ENCODE measurements at regions not wholly inside any gene's neighbourhood (a gene's known extent, or its start where the extent isn't known, plus 50 kb on each side); places are given as distances from the start of the nearest gene placed in this dataset.

- TF ChIP-seq FOXJ3 (CRISPR knock-in tag; IDR thresholded peaks at IDR 0.05; ENCODE audit: borderline replicate concordance): no peak
- TF ChIP-seq NFE2L1 (CRISPR knock-in tag; IDR thresholded peaks at IDR 0.05): no peak
- TF ChIP-seq, protein P1, sequence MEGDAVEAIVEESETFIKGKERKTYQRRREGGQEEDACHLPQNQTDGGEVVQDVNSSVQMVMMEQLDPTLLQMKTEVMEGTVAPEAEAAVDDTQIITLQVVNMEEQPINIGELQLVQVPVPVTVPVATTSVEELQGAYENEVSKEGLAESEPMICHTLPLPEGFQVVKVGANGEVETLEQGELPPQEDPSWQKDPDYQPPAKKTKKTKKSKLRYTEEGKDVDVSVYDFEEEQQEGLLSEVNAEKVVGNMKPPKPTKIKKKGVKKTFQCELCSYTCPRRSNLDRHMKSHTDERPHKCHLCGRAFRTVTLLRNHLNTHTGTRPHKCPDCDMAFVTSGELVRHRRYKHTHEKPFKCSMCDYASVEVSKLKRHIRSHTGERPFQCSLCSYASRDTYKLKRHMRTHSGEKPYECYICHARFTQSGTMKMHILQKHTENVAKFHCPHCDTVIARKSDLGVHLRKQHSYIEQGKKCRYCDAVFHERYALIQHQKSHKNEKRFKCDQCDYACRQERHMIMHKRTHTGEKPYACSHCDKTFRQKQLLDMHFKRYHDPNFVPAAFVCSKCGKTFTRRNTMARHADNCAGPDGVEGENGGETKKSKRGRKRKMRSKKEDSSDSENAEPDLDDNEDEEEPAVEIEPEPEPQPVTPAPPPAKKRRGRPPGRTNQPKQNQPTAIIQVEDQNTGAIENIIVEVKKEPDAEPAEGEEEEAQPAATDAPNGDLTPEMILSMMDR (IDR thresholded peaks at IDR 0.05): no peak
- TF ChIP-seq, protein P2, sequence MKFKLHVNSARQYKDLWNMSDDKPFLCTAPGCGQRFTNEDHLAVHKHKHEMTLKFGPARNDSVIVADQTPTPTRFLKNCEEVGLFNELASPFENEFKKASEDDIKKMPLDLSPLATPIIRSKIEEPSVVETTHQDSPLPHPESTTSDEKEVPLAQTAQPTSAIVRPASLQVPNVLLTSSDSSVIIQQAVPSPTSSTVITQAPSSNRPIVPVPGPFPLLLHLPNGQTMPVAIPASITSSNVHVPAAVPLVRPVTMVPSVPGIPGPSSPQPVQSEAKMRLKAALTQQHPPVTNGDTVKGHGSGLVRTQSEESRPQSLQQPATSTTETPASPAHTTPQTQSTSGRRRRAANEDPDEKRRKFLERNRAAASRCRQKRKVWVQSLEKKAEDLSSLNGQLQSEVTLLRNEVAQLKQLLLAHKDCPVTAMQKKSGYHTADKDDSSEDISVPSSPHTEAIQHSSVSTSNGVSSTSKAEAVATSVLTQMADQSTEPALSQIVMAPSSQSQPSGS (CRISPR knock-in tag; IDR thresholded peaks at IDR 0.05; ENCODE audit: borderline replicate concordance, low read depth): no peak
- TF ChIP-seq MAX (CRISPR knock-in tag; IDR thresholded peaks at IDR 0.05): no peak
- TF ChIP-seq ELF4 (CRISPR knock-in tag; IDR thresholded peaks at IDR 0.05; ENCODE audit: low read depth): no peak
- TF ChIP-seq NFYB (CRISPR knock-in tag; conservative IDR thresholded peaks at IDR 0.05; ENCODE audit: low read depth): no peak
- TF ChIP-seq ATF3 (CRISPR knock-in tag; conservative IDR thresholded peaks at IDR 0.05): no peak
- TF ChIP-seq NR2C2 (CRISPR knock-in tag; IDR thresholded peaks at IDR 0.05): no peak
- TF ChIP-seq PREB (CRISPR knock-in tag; IDR thresholded peaks at IDR 0.05; ENCODE audit: borderline replicate concordance): no peak
- TF ChIP-seq, protein P3, sequence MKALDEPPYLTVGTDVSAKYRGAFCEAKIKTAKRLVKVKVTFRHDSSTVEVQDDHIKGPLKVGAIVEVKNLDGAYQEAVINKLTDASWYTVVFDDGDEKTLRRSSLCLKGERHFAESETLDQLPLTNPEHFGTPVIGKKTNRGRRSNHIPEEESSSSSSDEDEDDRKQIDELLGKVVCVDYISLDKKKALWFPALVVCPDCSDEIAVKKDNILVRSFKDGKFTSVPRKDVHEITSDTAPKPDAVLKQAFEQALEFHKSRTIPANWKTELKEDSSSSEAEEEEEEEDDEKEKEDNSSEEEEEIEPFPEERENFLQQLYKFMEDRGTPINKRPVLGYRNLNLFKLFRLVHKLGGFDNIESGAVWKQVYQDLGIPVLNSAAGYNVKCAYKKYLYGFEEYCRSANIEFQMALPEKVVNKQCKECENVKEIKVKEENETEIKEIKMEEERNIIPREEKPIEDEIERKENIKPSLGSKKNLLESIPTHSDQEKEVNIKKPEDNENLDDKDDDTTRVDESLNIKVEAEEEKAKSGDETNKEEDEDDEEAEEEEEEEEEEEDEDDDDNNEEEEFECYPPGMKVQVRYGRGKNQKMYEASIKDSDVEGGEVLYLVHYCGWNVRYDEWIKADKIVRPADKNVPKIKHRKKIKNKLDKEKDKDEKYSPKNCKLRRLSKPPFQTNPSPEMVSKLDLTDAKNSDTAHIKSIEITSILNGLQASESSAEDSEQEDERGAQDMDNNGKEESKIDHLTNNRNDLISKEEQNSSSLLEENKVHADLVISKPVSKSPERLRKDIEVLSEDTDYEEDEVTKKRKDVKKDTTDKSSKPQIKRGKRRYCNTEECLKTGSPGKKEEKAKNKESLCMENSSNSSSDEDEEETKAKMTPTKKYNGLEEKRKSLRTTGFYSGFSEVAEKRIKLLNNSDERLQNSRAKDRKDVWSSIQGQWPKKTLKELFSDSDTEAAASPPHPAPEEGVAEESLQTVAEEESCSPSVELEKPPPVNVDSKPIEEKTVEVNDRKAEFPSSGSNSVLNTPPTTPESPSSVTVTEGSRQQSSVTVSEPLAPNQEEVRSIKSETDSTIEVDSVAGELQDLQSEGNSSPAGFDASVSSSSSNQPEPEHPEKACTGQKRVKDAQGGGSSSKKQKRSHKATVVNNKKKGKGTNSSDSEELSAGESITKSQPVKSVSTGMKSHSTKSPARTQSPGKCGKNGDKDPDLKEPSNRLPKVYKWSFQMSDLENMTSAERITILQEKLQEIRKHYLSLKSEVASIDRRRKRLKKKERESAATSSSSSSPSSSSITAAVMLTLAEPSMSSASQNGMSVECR (CRISPR knock-in tag; IDR thresholded peaks at IDR 0.05; ENCODE audit: borderline replicate concordance): no peak
- no peak for TF ChIP-seq CREB1 (CRISPR knock-in tag; IDR thresholded peaks at IDR 0.05)
- TF ChIP-seq NR3C1 (CRISPR knock-in tag; conservative IDR thresholded peaks at IDR 0.05; ENCODE audit: low read depth): no peak
Observed at GRCh38 chrX:144531877-144532276, 648.0 kb downstream of the UBE2NL start.

Measured in WTC11 (cell line).